GM19438 (cell line): ENCODE measurements at regions not wholly inside any gene's neighbourhood (a gene's known extent, or its start where the extent isn't known, plus 50 kb on each side); places are given as distances from the start of the nearest gene placed in this dataset.

Source experiments
- ATAC-seq: cut with Tn5 transposase; IDR thresholded peaks from one replicate; pipeline ENCODE4 v1.9.1; 2021; ENCODE audit warnings: low read depth; ENCODE audit not compliant: unreplicated experiment

DNA sequence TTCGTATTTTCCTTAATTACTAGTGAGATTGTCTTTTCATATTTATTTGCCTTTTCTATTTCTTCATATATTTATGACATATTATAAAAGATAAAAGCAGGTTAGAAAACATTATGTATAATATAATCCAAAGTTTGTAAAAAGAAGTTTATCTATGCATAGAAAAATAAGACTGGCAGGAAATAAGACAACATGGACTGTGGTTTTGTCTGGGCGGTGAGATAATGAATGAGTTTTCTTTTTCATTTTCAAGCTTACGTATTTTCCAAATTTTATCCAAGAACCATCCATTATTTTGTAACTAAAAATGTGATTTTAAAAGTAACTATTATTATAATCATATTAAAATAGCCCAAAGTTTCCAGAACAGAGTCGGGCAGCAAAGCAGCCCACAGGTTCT lies 109.8 kb upstream of the MVB12B start:
- ATAC-seq, result no peak

DNA sequence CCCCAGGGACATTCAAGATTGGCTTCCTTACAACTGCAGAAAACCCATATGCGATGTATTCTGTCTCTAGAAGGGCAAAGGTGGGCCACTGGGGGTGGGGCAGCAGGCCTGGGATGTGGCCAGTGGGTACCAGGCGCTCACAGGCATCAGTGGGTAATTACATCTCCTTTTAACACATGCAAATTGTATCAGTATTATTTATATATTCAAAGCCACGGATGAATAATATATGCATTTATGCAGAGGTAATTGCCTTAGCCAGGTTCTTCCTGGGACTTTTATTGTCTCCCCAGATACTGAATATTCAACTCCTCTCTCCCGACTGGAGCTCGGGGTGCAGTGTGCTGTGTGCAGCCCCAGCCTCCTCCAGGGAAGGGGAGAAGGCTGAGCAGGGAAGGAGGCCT lies 109.4 kb upstream of the MVB12B start:
- no peak for ATAC-seq

DNA sequence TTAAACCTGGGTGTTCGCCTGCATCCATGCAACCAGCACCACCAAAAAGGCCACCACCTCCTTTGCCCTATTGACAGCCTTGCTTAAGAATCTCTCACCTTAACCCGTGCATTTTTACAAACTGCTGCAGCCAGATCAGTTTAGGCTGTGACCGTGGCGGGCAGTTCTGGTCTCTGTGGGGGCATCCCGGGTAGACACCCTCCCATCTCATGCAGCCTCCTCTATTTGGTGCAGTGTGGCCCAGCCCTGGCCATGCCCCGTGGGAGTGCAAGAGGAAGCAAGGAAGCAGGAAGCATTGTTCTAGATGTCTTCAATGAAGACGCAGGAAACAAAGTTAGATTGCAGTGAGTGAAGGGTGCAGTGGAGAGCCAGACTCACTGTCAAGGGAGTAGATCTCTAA lies 108.8 kb upstream of the MVB12B start:
- ATAC-seq, result no peak

GRCh38 chr9:126218359-126219125 lies 108.1 kb upstream of the MVB12B start:
- ATAC-seq, result no peak

DNA sequence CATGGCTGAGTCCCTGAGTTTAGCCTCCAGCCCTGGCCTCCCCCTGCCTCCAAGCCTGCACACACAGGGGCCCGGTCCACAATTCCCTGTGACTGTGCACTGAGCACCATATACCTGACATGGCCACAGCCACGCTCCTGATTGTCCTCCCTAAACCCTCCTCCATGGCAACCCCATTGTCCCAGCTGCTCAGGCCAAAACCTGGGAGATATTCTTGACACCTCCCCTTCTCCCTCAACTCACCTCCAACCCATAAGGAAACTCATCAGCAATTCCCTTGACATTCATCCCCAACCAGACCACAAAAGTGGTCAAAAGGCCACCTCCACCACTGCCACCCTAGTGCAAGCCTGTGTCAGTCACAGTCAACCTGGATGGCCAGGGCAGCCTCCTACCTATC lies 107.5 kb upstream of the MVB12B start:
- no peak for ATAC-seq

GRCh38 chr9:126219648-126220063 lies 107.0 kb upstream of the MVB12B start:
- ATAC-seq, result no peak

DNA sequence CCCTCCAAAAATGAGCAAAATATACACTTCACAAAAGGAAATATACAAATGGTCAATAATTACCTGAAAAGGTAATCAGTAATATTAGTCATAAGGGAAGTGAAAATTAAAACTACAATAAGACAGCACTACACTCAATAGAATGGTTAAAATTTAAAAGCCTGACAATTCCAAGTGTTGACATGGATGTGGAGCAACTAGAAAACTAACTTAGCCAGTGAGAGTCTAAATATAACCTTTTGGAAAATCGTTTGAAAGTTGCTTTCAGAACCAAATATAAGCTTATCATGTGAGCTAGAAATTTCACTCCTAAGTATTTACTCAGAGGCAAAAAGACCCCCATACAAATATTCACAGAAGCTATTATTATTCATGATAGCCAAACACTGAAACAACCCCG lies 105.1 kb upstream of the MVB12B start:
- ATAC-seq, result no peak

GRCh38 chr9:126222363-126222834 lies 104.2 kb upstream of the MVB12B start:
- no peak for ATAC-seq

GRCh38 chr9:126222835-126223431 lies 103.7 kb upstream of the MVB12B start:
- ATAC-seq, result no peak

DNA sequence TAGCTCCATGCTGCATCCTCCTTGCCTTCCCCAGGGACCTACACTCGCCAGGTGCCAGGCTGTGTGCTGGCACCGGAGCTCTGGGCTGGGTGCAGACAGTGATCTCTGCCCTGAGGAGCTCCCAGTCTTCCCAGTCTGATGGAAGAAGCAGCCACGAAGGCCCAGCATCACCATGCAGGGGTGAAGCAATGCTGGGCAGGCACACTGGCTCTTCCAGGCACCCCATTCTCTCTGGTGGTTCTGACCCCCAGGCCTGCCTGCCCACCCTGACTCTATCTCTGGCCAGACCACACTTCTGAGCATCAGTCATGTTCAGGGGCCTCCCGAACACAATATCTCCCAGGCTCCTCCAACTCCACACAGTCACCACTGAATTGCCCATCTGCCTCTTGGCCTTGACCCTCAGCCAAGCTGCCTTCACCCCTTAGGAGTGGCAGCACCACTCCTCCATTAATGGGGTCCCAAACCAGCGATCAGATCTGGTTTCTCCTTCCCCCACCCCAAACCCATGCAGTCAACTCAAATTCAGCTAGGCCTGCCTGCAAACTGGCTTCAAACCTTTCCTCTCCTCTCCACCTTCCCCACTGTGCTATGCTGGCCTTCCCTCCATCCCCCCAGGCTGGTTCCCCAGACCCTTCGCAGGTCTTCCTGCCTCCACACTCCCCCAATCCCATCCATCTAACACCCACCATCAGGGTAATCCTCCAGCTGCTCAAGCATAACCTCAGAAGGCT lies 102.7 kb upstream of the MVB12B start:
- ATAC-seq, result no peak

DNA sequence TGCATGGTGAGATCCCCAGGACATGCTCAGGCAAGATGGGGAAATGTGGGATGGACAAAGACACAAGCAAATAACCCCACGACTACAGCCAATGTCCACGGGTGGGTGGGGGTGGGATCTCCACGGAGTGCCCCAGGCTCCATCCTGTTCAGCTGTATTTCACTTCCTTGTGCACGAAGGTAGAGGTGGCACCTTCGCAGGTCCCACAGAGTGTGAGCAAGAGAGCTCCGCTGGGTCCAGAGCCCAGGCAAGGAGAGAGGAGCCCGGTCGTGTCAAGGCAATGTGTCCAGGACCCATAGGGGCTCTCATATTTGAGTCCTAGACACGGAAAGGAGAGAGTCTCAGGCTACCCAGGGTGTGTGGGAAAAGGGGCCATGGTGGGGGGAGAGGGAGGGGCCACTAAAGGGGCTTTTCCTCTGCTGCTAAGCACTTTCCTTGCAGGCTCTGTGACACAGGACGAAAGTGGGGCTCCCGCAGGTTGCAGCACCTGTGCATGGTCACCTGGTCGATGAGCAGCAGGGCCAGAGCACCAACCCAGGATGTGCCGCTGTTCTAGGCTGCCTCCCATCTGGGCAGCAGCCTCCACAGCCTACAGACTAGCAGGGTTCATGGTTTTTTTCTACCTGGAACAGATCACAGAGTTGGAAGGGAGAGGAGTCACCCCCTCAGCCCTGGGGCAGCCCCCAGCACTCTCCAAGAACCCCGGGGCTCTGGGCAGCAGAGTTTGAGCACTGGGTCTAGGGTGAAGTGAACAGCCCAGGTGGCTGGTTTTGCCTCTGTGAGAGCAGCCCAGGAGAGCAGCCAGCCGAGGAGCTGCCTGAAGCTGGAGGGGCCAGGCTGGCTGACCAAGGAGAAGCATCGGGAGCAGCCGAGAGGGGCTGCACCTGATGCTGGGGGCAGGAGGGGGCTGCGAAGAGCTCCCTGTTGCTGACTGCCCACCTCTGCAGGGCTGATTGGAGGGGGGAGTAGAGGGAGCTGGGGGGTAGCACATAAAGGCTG lies 100.7 kb upstream of the MVB12B start:
- no peak for ATAC-seq

GRCh38 chr9:126226991-126227936 lies 99.4 kb upstream of the MVB12B start:
- ATAC-seq, result no peak

DNA sequence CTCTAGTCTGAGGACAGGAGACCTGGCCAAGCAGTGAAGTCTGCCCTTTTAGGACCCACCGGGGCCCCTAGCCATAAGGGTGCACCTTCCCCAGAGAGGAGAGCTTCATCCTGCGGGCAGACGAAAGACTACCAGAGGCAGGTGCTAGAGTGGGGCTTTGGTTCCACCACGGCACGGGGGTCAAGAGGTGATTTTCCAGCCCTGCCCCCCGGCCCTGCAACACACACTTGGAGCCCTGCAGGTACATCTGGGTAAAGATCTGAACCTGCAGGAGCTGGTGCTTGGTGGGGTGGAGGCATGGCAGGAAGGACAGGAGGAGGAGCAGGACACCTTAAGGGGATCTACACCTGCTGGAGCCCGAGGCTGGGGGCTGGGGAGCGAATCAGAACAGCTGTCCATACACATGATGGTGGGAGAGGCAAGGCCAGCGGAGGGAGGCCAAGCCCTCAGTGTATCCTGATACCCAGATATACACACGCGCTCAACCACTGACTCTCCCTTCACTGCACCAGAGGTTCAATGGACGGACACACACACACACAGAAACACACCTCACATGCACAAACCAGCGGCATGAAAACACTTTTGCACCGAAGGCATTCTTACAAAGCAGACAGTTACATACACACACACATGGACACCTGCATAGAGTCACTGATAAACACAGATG lies 98.4 kb upstream of the MVB12B start:
- ATAC-seq, result no peak

DNA sequence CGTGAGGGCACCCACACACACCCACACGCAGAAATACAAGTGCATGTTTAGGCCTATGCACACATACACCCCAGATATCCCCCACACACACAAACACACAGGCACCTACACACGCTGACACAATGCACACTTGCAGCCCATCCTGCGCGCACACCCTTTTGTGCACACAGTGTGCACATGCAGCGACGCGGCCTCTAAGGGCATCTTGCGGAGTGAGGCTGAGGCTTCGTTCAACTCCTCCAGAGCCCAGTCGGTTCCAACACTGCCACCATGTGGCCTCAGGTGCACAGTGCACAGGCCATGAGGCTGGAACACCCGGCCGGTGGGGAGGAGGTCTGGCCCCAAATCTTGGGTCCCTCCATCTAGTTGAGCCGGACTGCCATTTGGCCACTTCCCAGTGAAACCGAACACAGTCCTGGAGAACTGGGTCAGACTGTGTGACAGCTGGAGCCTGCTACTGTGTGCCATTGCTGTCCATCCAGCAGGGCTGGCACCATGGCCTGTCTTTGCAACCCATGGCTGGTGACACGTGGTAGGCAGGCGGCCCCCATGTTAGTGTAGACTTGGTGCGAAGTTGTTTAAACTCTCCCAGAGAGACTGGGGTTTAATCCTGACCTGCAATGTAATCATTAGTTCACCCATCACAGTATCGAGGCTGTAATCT lies 97.7 kb upstream of the MVB12B start:
- no peak for ATAC-seq

GRCh38 chr9:126229501-126229900 lies 97.1 kb upstream of the MVB12B start:
- no peak for ATAC-seq

DNA sequence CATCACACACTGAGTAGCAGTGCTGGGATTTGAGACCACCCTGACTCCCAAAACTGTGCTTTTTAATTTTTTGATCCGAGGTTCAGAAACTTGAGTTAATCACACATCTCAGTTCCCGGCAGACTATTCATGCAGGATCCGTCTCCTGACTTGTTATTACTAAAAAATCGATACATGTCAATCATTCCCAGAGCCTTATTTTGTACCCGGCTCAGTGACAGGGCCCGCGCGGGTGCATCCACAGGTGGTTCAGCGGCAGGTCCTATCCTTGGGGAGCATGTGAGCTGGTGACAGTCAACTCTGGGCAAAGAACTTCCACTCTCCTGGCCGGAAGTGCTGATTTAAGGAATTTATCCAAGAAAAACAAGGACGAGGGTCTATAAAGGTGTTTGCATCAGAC lies 95.9 kb upstream of the MVB12B start:
- no peak for ATAC-seq

GRCh38 chr9:126232461-126232860 lies 94.2 kb upstream of the MVB12B start:
- ATAC-seq, result no peak

DNA sequence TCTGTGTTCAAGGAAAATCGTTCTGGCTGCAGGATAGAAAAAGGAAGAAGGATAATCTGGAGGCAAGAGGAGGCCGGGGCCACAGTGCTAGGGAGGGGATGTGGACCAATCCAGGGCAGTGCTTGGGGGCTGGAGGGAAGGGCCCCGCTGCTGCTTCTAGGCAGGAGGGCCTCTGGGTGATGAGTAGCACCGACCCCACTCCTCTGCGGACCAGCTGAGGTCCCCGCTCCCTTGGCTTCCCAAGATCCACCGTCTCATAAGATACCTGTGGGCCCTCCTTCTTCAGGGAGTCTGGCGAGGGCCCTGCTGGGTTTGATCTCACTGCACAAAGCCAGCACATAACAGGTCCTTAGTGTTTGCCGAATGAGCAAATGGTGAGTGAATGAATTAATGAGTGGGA lies 93.5 kb upstream of the MVB12B start:
- no peak for ATAC-seq
